PC-3 (cell line): ENCODE measurements at regions not wholly inside any gene's neighbourhood (a gene's known extent, or its start where the extent isn't known, plus 50 kb on each side); places are given as distances from the start of the nearest gene placed in this dataset.

ENCODE experiments used
- EZH2 ChIP-seq: fragments of 300-600 bp; sonication (generic); IDR thresholded peaks from one replicate; pipeline ENCODE4 v1.6.1; 2017; ENCODE audit warnings: antibody characterized with exemption, mild to moderate bottlenecking, low read length; ENCODE audit not compliant: unreplicated experiment
- EZH2phosphoT487 ChIP-seq: fragments of 300-600 bp; sonication (generic); IDR thresholded peaks from 2 replicates; pipeline ENCODE4 v1.6.1; 2018; ENCODE audit warnings: mild to moderate bottlenecking, antibody characterized with exemption, low read length, borderline replicate concordance
- TF ChIP-seq, protein P1 (sequence below): fragments of 300-600 bp; sonication (generic); conservative IDR thresholded peaks from 2 replicates; pipeline ENCODE4 v1.5.1; 2017; ENCODE audit warnings: antibody characterized with exemption, low read depth, mild to moderate bottlenecking, low read length

GRCh38 chr6:56771929-56772607 lies 129.4 kb upstream of the DST start:
- TF ChIP-seq, protein P1, sequence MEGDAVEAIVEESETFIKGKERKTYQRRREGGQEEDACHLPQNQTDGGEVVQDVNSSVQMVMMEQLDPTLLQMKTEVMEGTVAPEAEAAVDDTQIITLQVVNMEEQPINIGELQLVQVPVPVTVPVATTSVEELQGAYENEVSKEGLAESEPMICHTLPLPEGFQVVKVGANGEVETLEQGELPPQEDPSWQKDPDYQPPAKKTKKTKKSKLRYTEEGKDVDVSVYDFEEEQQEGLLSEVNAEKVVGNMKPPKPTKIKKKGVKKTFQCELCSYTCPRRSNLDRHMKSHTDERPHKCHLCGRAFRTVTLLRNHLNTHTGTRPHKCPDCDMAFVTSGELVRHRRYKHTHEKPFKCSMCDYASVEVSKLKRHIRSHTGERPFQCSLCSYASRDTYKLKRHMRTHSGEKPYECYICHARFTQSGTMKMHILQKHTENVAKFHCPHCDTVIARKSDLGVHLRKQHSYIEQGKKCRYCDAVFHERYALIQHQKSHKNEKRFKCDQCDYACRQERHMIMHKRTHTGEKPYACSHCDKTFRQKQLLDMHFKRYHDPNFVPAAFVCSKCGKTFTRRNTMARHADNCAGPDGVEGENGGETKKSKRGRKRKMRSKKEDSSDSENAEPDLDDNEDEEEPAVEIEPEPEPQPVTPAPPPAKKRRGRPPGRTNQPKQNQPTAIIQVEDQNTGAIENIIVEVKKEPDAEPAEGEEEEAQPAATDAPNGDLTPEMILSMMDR, result no peak
- TF ChIP-seq EZH2phosphoT487 (no peak), EZH2 (no peak)
